MCF 10A (cell line): ENCODE measurements at regions not wholly inside any gene's neighbourhood (a gene's known extent, or its start where the extent isn't known, plus 50 kb on each side); places are given as distances from the start of the nearest gene placed in this dataset.
"Not testable (repeated sequence)": the region's sequence is repeated elsewhere in the genome, so short reads cannot be mapped to it uniquely, and the experiment has no call there.

Experiments used
- BruUV-seq: library from RNA; stranded (reverse); fragments of 400-500 nt; replicated peaks from 2 replicates; lab custom pipeline; 2021; lab: Mats Ljungman, UMichigan
- CTCF ChIA-PET: fragments of 300-600 bp; sonication (Branson Sonifier 250); formaldehyde crosslinking; extraction: SDS; loops from one replicate; lab custom pipeline; 2021; ENCODE audit warnings: antibody characterized with exemption, inconsistent platforms; lab: Yijun Ruan, JAX
- POLR2A ChIA-PET: fragments of 300-600, 350-650 bp; sonication (Branson Sonifier 250); formaldehyde crosslinking; extraction: SDS; loops from one replicate; lab custom pipeline; 2020; ENCODE audit warnings: antibody characterized with exemption, inconsistent platforms; lab: Yijun Ruan, JAX
- DNase-seq: peaks from one replicate; pipeline ENCODE4 v3.0.0-alpha.2; 2018; ENCODE audit not compliant: unreplicated experiment
- H3K27ac Mint-ChIP-seq: one replicate; pipeline ENCODE4 v1.8.0; 2022; ENCODE audit warnings: mild to moderate bottlenecking, low read depth, mixed read lengths; ENCODE audit not compliant: unreplicated experiment
- H3K27me3 Mint-ChIP-seq: one replicate; pipeline ENCODE4 v1.8.0; 2022; ENCODE audit warnings: mixed read lengths; ENCODE audit not compliant: insufficient read depth, unreplicated experiment
- H3K36me3 Mint-ChIP-seq: one replicate; pipeline ENCODE4 v1.8.0; 2022; ENCODE audit warnings: mild to moderate bottlenecking, moderate library complexity, mixed read lengths; ENCODE audit not compliant: insufficient read depth, unreplicated experiment
- H3K4me1 Mint-ChIP-seq: one replicate; pipeline ENCODE4 v1.8.0; 2022; ENCODE audit warnings: mixed read lengths; ENCODE audit not compliant: insufficient read depth, unreplicated experiment
- H3K4me3 Mint-ChIP-seq: one replicate; pipeline ENCODE4 v1.8.0; 2022; ENCODE audit warnings: mild to moderate bottlenecking, moderate library complexity, mixed read lengths; ENCODE audit not compliant: unreplicated experiment
- H3K9me3 Mint-ChIP-seq: one replicate; pipeline ENCODE4 v1.8.0; 2022; ENCODE audit warnings: mixed read lengths; ENCODE audit not compliant: unreplicated experiment
- intact Hi-C: fragments of 100-400 bp; cut with micrococcal nuclease; formaldehyde crosslinking; loops from 2 replicates; pipeline ENCODE4 v1.14.1; 2022
- TF ChIP-seq, protein P1 (sequence below): fragments of 200-600 bp; IDR thresholded peaks from one replicate; pipeline ENCODE4 v1.8.0; 2022; ENCODE audit warnings: antibody characterized with exemption, mild to moderate bottlenecking; ENCODE audit not compliant: unreplicated experiment

GRCh38 chr4:167854881-167855280, 237.5 kb upstream of the ANXA10 start:
- Mint-ChIP-seq H3K27me3 (no peaks in the 10 kb centered on the region), H3K4me3 (no peak overlapping the region), H3K4me1 (no peaks in the 10 kb centered on the region), H3K9me3 (peaks cover 7% of the 10 kb centered on the region), H3K36me3 (no peaks in the 10 kb centered on the region), H3K27ac (no peak overlapping the region)
- CTCF ChIA-PET, result no interaction called here
- DNase-seq, result no peak
- POLR2A ChIA-PET, result no interaction called here
- TF ChIP-seq, protein P1, sequence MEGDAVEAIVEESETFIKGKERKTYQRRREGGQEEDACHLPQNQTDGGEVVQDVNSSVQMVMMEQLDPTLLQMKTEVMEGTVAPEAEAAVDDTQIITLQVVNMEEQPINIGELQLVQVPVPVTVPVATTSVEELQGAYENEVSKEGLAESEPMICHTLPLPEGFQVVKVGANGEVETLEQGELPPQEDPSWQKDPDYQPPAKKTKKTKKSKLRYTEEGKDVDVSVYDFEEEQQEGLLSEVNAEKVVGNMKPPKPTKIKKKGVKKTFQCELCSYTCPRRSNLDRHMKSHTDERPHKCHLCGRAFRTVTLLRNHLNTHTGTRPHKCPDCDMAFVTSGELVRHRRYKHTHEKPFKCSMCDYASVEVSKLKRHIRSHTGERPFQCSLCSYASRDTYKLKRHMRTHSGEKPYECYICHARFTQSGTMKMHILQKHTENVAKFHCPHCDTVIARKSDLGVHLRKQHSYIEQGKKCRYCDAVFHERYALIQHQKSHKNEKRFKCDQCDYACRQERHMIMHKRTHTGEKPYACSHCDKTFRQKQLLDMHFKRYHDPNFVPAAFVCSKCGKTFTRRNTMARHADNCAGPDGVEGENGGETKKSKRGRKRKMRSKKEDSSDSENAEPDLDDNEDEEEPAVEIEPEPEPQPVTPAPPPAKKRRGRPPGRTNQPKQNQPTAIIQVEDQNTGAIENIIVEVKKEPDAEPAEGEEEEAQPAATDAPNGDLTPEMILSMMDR, result no peak
- no TSS peak for BruUV-seq
- intact Hi-C loops, result no loop called here

- H3K9me3 Mint-ChIP-seq, H3K27ac Mint-ChIP-seq, DNase-seq, intact Hi-C loops, H3K36me3 Mint-ChIP-seq, H3K27me3 Mint-ChIP-seq, H3K4me1 Mint-ChIP-seq, H3K4me3 Mint-ChIP-seq, BruUV-seq, POLR2A ChIA-PET: not testable (repeated sequence)
- CTCF ChIA-PET, result interaction anchor here (1.0 kb wide), 1 partner anchor 10 kb away, joined by 4 read pairs; no protein-coding TSS in a partner anchor
Observed at GRCh38 chr4:167858127-167858526, 234.2 kb upstream of the ANXA10 start.

DNA sequence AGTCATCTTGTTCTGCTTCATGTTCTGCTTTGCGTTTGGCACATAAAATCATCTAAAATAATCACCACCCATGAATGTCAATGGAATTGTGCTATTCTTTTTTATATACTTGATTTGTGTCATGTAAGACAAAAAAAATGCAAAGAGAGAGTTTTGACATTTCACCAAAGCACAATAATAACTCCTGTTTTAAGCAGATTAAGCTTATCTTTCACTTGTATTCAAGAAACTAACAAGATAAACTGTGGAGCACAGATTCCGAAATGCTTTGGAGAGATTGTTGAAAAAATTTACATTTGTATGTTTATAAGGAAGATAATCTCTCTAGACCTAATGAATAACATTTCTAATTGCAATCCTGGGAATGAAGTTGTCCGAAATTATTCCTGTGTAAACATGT, 225.1 kb upstream of the ANXA10 start:
- no peak for DNase-seq
- H3K4me1 Mint-ChIP-seq, result no peaks in the 10 kb centered on the region
- POLR2A ChIA-PET, result no interaction called here
- no peaks in the 10 kb centered on the region for H3K9me3 Mint-ChIP-seq
- CTCF ChIA-PET, result interaction anchor here (0.6 kb wide), 1 partner anchor 437 kb away, joined by 3 read pairs; no protein-coding TSS in a partner anchor
- H3K4me3 Mint-ChIP-seq, result no peak overlapping the region
- no peaks in the 10 kb centered on the region for H3K27me3 Mint-ChIP-seq
- BruUV-seq, result no TSS peak
- intact Hi-C loops, result no loop called here
- H3K36me3 Mint-ChIP-seq, result no peaks in the 10 kb centered on the region
- TF ChIP-seq, protein P1, result no peak
- no peak overlapping the region for H3K27ac Mint-ChIP-seq

DNA sequence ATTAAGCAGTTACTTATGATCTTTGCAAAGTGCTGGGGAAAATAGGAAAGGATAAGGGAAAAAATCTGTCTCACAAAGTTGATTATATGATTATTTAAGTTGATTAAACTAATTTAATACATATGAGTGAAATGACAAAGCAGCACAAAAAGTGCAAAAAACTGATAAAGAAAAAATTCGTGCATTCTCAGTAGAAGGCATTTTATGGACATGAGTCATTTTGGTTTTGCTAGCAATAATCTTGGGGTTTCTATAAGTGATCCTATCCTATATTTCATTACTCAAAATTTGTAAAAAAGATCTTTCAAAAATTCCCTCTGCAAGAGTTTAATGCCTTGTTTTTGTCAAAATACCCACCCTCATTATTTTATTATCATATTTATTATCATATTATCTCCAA, 224.2 kb upstream of the ANXA10 start:
- intact Hi-C loops, result no loop called here
- POLR2A ChIA-PET, result no interaction called here
- DNase-seq, result no peak
- CTCF ChIA-PET, result interaction anchor here (0.6 kb wide), 1 partner anchor 28 kb away, joined by 3 read pairs; no protein-coding TSS in a partner anchor
- Mint-ChIP-seq H3K4me1 (no peaks in the 10 kb centered on the region), H3K27me3 (no peaks in the 10 kb centered on the region), H3K36me3 (no peaks in the 10 kb centered on the region), H3K27ac (no peak overlapping the region), H3K9me3 (no peaks in the 10 kb centered on the region), H3K4me3 (no peak overlapping the region)
- TF ChIP-seq, protein P1, result no peak
- BruUV-seq, result no TSS peak

GRCh38 chr4:167873496-167873895, 218.8 kb upstream of the ANXA10 start:
- no peaks in the 10 kb centered on the region for H3K4me1 Mint-ChIP-seq
- no peaks in the 10 kb centered on the region for H3K9me3 Mint-ChIP-seq
- H3K4me3 Mint-ChIP-seq, result no peak overlapping the region
- intact Hi-C loops, result no loop called here
- no TSS peak for BruUV-seq
- H3K27ac Mint-ChIP-seq, result no peak overlapping the region
- CTCF ChIA-PET, result interaction anchor here (0.5 kb wide), 1 partner anchor 16 kb away, joined by 3 read pairs; no protein-coding TSS in a partner anchor
- no peaks in the 10 kb centered on the region for H3K36me3 Mint-ChIP-seq
- H3K27me3 Mint-ChIP-seq, result no peaks in the 10 kb centered on the region
- no peak for DNase-seq
- TF ChIP-seq, protein P1, result no peak
- POLR2A ChIA-PET, result no interaction called here

DNA sequence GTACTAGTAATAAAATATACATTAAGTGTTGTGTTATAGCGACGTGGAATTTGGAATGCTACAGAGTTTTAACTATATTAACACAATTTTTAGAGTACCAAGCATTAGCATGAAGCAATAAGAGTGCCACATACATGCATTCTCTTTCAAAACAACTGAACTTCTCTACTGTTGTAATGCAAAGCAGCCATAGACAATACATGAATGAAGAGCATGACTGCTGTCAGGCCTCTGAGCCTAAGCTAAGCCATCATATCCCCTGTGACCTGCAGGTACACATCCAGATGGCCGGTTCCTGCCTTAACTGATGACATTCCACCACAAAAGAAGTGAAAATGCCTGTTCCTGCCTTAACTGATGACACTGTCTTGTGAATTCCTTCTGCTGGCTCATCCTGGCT, 216.2 kb upstream of the ANXA10 start:
- H3K9me3 Mint-ChIP-seq, DNase-seq, H3K4me3 Mint-ChIP-seq, H3K4me1 Mint-ChIP-seq, POLR2A ChIA-PET, H3K27me3 Mint-ChIP-seq, intact Hi-C loops, H3K36me3 Mint-ChIP-seq, BruUV-seq, CTCF ChIA-PET, H3K27ac Mint-ChIP-seq: not testable (repeated sequence)
